ENCODE measurements at regions not wholly inside any gene's neighbourhood (a gene's known extent, or its start where the extent isn't known, plus 50 kb on each side); places are given as distances from the start of the nearest gene placed in this dataset.
"Not testable (repeated sequence)": the region's sequence is repeated elsewhere in the genome, so short reads cannot be mapped to it uniquely, and the experiment has no call there.

GRCh38 chr4:96342196-96342595 lies 502.3 kb downstream of the PDHA2 start:
- DNase-seq = no peak

GRCh38 chr4:96342790-96343455 lies 503.0 kb downstream of the PDHA2 start:
- DNase-seq = no peak

- DNase-seq = no peak
These were observed 503.9 kb downstream of the PDHA2 start for GRCh38 chr4:96343836-96344235.

GRCh38 chr4:96347582-96347981 lies 507.7 kb downstream of the PDHA2 start:
- DNase-seq = no peak

- no peak for DNase-seq
These were observed 512.2 kb downstream of the PDHA2 start for GRCh38 chr4:96352051-96352517.

- no peak for DNase-seq
These were observed 514.3 kb downstream of the PDHA2 start for GRCh38 chr4:96354036-96354712.

- no peak for DNase-seq
These were observed 515.5 kb downstream of the PDHA2 start for GRCh38 chr4:96355414-96355813.

GRCh38 chr4:96356591-96357370 lies 516.9 kb downstream of the PDHA2 start:
- no peak for DNase-seq

GRCh38 chr4:96366632-96367031 lies 526.7 kb downstream of the PDHA2 start:
- DNase-seq = no peak

- no peak for DNase-seq
These were observed 535.5 kb downstream of the PDHA2 start for GRCh38 chr4:96375367-96375766.

- no peak for DNase-seq
These were observed 539.6 kb downstream of the PDHA2 start for GRCh38 chr4:96379524-96379923.

GRCh38 chr4:96380106-96380505 lies 540.2 kb downstream of the PDHA2 start:
- DNase-seq = no peak

- no peak for DNase-seq
These were observed 543.5 kb downstream of the PDHA2 start for GRCh38 chr4:96383349-96383748.

- DNase-seq = no peak
These were observed 549.9 kb downstream of the PDHA2 start for GRCh38 chr4:96389770-96390169.

- no peak for DNase-seq
These were observed 550.5 kb downstream of the PDHA2 start for GRCh38 chr4:96390404-96390803.

GRCh38 chr4:96395747-96396146 lies 555.9 kb downstream of the PDHA2 start:
- no peak for DNase-seq

- no peak for DNase-seq
These were observed 566.8 kb downstream of the PDHA2 start for GRCh38 chr4:96406742-96407141.

GRCh38 chr4:96407225-96407624 lies 567.3 kb downstream of the PDHA2 start:
- DNase-seq = no peak

- no peak for DNase-seq
These were observed 568.0 kb downstream of the PDHA2 start for GRCh38 chr4:96407738-96408463.

- DNase-seq = not testable (repeated sequence)
These were observed 575.0 kb downstream of the PDHA2 start for GRCh38 chr4:96414853-96415252.

GRCh38 chr4:96429657-96430056 lies 589.8 kb downstream of the PDHA2 start:
- no peak for DNase-seq

GRCh38 chr4:96431094-96431493 lies 591.2 kb downstream of the PDHA2 start:
- no peak for DNase-seq

- no peak for DNase-seq
These were observed 608.5 kb downstream of the PDHA2 start for GRCh38 chr4:96448315-96448872.

Measured in fibroblast of skin of right biceps (primary cell).